ENCODE measurements at regions not wholly inside any gene's neighbourhood (a gene's known extent, or its start where the extent isn't known, plus 50 kb on each side); places are given as distances from the start of the nearest gene placed in this dataset.

DNA sequence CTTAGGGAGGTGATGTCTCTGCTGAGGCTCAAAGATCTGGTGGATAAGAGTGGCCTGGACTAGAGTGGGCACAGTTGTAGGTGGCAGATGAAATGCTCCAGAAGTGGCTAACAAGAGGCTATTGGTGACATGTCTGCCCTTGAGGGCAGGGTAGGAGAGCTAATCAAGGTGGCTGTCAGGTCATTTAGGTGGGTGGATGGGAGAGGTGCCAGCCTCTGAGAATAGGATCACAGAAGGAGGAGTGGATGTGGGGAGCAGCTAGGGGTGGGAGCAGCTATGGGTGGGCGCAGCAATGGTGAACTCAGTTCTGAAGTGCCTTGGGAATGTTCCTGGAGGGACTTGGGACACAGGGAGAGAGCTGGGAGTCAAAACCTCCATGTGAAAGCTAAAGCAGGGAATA, 142.0 kb upstream of the GRIK3 start:
- Histone ChIP-seq H3K79me2 (replicated peaks; ENCODE audit: insufficient read depth) (no peaks in the 10 kb centered on the region), H3K27ac (ENCODE audit: low read depth) (no peak overlapping the region), H3K4me3 (no peak overlapping the region), H4K20me1 (replicated peaks; ENCODE audit: insufficient read depth) (no peaks in the 10 kb centered on the region), H3F3A (replicated peaks; ENCODE audit: low read depth) (no peaks in the 10 kb centered on the region), H3K36me3 (ENCODE audit: insufficient read depth) (no peaks in the 10 kb centered on the region), H3K27me3 (ENCODE audit: insufficient read depth) (no peaks in the 10 kb centered on the region), H3K4me1 (ENCODE audit: insufficient read depth) (no peaks in the 10 kb centered on the region), H3K9me2 (ENCODE audit: insufficient read depth) (0 out of 2 replicates have a peak, but pooled peaks cover 4% of the 10 kb centered on the region), H2AFZ (no peak overlapping the region), H3K4me2 (no peak overlapping the region)
- Mint-ChIP-seq H3K4me1 (peaks cover 21% of the 10 kb centered on the region), H3K27me3 (ENCODE audit: insufficient read depth, low read depth, poor library complexity) (peaks cover 2% of the 10 kb centered on the region), H3K36me3 (ENCODE audit: low read depth) (no peaks in the 10 kb centered on the region), H3K27ac (no peak overlapping the region), H3K9me3 (no peaks in the 10 kb centered on the region), H3K4me3 (no peak overlapping the region)
- ATAC-seq (no peak), DNase-seq (ENCODE audit: low spot score) (no peak)
- no peak for TF ChIP-seq NANOG (IDR thresholded peaks at IDR 0.05; ENCODE audit: borderline replicate concordance)
- no peak for TF ChIP-seq CREB1 (CRISPR knock-in tag; IDR thresholded peaks at IDR 0.05; ENCODE audit: low read depth)
- no peak for TF ChIP-seq JUNB (IDR thresholded peaks at IDR 0.05; ENCODE audit: unreplicated experiment)
- no peak for TF ChIP-seq EZH2 (IDR thresholded peaks at IDR 0.05; ENCODE audit: low read depth, unreplicated experiment)
- TF ChIP-seq EZH2phosphoT487 (IDR thresholded peaks at IDR 0.05; ENCODE audit: unreplicated experiment): no peak
- TF ChIP-seq, protein P1, sequence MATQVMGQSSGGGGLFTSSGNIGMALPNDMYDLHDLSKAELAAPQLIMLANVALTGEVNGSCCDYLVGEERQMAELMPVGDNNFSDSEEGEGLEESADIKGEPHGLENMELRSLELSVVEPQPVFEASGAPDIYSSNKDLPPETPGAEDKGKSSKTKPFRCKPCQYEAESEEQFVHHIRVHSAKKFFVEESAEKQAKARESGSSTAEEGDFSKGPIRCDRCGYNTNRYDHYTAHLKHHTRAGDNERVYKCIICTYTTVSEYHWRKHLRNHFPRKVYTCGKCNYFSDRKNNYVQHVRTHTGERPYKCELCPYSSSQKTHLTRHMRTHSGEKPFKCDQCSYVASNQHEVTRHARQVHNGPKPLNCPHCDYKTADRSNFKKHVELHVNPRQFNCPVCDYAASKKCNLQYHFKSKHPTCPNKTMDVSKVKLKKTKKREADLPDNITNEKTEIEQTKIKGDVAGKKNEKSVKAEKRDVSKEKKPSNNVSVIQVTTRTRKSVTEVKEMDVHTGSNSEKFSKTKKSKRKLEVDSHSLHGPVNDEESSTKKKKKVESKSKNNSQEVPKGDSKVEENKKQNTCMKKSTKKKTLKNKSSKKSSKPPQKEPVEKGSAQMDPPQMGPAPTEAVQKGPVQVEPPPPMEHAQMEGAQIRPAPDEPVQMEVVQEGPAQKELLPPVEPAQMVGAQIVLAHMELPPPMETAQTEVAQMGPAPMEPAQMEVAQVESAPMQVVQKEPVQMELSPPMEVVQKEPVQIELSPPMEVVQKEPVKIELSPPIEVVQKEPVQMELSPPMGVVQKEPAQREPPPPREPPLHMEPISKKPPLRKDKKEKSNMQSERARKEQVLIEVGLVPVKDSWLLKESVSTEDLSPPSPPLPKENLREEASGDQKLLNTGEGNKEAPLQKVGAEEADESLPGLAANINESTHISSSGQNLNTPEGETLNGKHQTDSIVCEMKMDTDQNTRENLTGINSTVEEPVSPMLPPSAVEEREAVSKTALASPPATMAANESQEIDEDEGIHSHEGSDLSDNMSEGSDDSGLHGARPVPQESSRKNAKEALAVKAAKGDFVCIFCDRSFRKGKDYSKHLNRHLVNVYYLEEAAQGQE (IDR thresholded peaks at IDR 0.05; ENCODE audit: unreplicated experiment): no peak
- TF ChIP-seq STAT1 (IDR thresholded peaks at IDR 0.05; ENCODE audit: unreplicated experiment): no peak
- TF ChIP-seq, protein P2, sequence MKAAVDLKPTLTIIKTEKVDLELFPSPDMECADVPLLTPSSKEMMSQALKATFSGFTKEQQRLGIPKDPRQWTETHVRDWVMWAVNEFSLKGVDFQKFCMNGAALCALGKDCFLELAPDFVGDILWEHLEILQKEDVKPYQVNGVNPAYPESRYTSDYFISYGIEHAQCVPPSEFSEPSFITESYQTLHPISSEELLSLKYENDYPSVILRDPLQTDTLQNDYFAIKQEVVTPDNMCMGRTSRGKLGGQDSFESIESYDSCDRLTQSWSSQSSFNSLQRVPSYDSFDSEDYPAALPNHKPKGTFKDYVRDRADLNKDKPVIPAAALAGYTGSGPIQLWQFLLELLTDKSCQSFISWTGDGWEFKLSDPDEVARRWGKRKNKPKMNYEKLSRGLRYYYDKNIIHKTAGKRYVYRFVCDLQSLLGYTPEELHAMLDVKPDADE (IDR thresholded peaks at IDR 0.05): no peak
- TF ChIP-seq, protein P3, sequence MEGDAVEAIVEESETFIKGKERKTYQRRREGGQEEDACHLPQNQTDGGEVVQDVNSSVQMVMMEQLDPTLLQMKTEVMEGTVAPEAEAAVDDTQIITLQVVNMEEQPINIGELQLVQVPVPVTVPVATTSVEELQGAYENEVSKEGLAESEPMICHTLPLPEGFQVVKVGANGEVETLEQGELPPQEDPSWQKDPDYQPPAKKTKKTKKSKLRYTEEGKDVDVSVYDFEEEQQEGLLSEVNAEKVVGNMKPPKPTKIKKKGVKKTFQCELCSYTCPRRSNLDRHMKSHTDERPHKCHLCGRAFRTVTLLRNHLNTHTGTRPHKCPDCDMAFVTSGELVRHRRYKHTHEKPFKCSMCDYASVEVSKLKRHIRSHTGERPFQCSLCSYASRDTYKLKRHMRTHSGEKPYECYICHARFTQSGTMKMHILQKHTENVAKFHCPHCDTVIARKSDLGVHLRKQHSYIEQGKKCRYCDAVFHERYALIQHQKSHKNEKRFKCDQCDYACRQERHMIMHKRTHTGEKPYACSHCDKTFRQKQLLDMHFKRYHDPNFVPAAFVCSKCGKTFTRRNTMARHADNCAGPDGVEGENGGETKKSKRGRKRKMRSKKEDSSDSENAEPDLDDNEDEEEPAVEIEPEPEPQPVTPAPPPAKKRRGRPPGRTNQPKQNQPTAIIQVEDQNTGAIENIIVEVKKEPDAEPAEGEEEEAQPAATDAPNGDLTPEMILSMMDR (conservative IDR thresholded peaks at IDR 0.05; ENCODE audit: low read depth in 2 of 2): no peak
- no peak for TF ChIP-seq ZNF114 (CRISPR knock-in tag; IDR thresholded peaks at IDR 0.05)
- no peak for TF ChIP-seq POLR2AphosphoS5 (IDR thresholded peaks at IDR 0.05; ENCODE audit: low read depth)
- no peak for TF ChIP-seq ZNF462 (CRISPR knock-in tag; IDR thresholded peaks at IDR 0.05)
- TF ChIP-seq ZNF331 (CRISPR knock-in tag; IDR thresholded peaks at IDR 0.05; ENCODE audit: low read depth): no peak
